HepG2 (cell line): ENCODE measurements at regions not wholly inside any gene's neighbourhood (a gene's known extent, or its start where the extent isn't known, plus 50 kb on each side); places are given as distances from the start of the nearest gene placed in this dataset.

Experiments used
- ATAC-seq: fragments of 200-7000 bp; cut with Tn5 transposase; 3 replicates; pipeline ENCODE4 v1.9.1; 2020; ENCODE audit warnings: mild to moderate bottlenecking, moderate library complexity
- BruUV-seq: library from RNA; stranded (reverse); fragments of 400-500 nt; replicated peaks from 2 replicates; lab custom pipeline; 2021; lab: Mats Ljungman, UMichigan
- CTCF ChIA-PET: fragments of 300-600 bp; formaldehyde crosslinking; extraction: SDS; loops from one replicate; lab custom pipeline; 2021; ENCODE audit warnings: low total read pairs, inconsistent platforms, low intra/inter-chr PET ratio; lab: Yijun Ruan, JAX
- POLR2A ChIA-PET: fragments of 350-600 bp; sonication (Branson Sonifier 250); formaldehyde crosslinking; loops from one replicate; lab custom pipeline; 2020; ENCODE audit warnings: antibody characterized with exemption, inconsistent platforms; lab: Yijun Ruan, JAX
- DNase-seq: peaks from one replicate; pipeline ENCODE4 v3.0.0-alpha.2; 2015; ENCODE audit warnings: low spot score
- FAIRE-seq: peaks from 3 replicates; lab custom pipeline; 2011; peaks lifted over from hg19 to GRCh38; lab: Jason Lieb, UNC
- H2AFZ ChIP-seq: one replicate; pipeline ENCODE4 v1.6.1; 2011; ENCODE audit warnings: low read length, inconsistent platforms
- H3K27ac ChIP-seq: fragments of 300-600 bp; 3 replicates; pipeline ENCODE4 v1.8.0; 2011; ENCODE audit warnings: mixed run types, mild to moderate bottlenecking, mixed read lengths, low read length, inconsistent platforms; ENCODE audit not compliant: insufficient read depth; ENCODE audit errors: extremely low read length
- H3K27me3 ChIP-seq, 2 experiments: fragments of 200-600 bp in 1 of 2; 2 replicates in 1 of 2; 3 replicates in 1 of 2; pipeline versions ENCODE4 v1.6.0 to v1.8.0; 2011; ENCODE audit warnings: low read length in 2 of 2, mild to moderate bottlenecking in 2 of 2, moderate library complexity in 2 of 2, inconsistent platforms in 1 of 2; ENCODE audit not compliant: insufficient read depth in 2 of 2, control insufficient read depth in 1 of 2
- H3K36me3 ChIP-seq, 2 experiments: fragments of 200-600 bp in 1 of 2; replicated peaks in 1 of 2; 2 replicates in 1 of 2; 3 replicates in 1 of 2; pipeline versions ENCODE4 v1.5.1 to v1.8.0; 2011; ENCODE audit warnings: low read length in 2 of 2, inconsistent platforms in 1 of 2; ENCODE audit not compliant: insufficient read depth in 2 of 2, control insufficient read depth in 1 of 2
- H3K4me1 ChIP-seq: 2 replicates; pipeline ENCODE4 v1.5.1; 2012; ENCODE audit warnings: low read length, inconsistent platforms; ENCODE audit not compliant: insufficient read depth
- H3K4me2 ChIP-seq: 2 replicates; pipeline ENCODE4 v1.6.0; 2011; ENCODE audit warnings: low read depth, low read length, inconsistent platforms
- H3K4me3 ChIP-seq, 3 experiments: fragments of 200-600 bp in 1 of 3; sonication (generic), shearing (Covaris generic) in 1 of 3; replicated peaks in 1 of 3; 2 replicates each; pipeline ENCODE4 v1.5.1; 2011 to 2016; ENCODE audit warnings: low read length in 3 of 3, inconsistent platforms in 2 of 3, low read depth in 2 of 3, mild to moderate bottlenecking in 2 of 3, control low read depth in 1 of 3, mixed read lengths in 1 of 3; ENCODE audit not compliant: insufficient read depth in 1 of 3
- H3K79me2 ChIP-seq: one replicate; pipeline ENCODE4 v1.6.1; 2011; ENCODE audit warnings: low read length, inconsistent platforms; ENCODE audit not compliant: insufficient read depth
- H3K9ac ChIP-seq: 2 replicates; pipeline ENCODE4 v1.6.0; 2011; ENCODE audit warnings: mild to moderate bottlenecking, low read depth, low read length, inconsistent platforms; ENCODE audit not compliant: insufficient read depth
- H3K9me3 ChIP-seq: 2 replicates; pipeline ENCODE4 v1.5.1; 2012; ENCODE audit warnings: mild to moderate bottlenecking, low read length
- H4K20me1 ChIP-seq: 2 replicates; pipeline ENCODE4 v1.6.0; 2011; ENCODE audit warnings: inconsistent platforms, mild to moderate bottlenecking, low read length, moderate library complexity; ENCODE audit not compliant: insufficient read depth
- BRCA1 ChIP-seq: sonication (generic); formaldehyde crosslinking; IDR thresholded peaks from 2 replicates; pipeline ENCODE4 v1.4.0; 2020; ENCODE audit warnings: missing genetic modification reagents
- CENPX ChIP-seq: sonication (generic); formaldehyde crosslinking; IDR thresholded peaks from 2 replicates; pipeline ENCODE4 v1.9.0; 2021; ENCODE audit warnings: mild to moderate bottlenecking, missing genetic modification reagents, moderate library complexity
- GATA4 ChIP-seq: sonication (generic); IDR thresholded peaks from 2 replicates; pipeline ENCODE4 v1.6.1; 2016; ENCODE audit warnings: antibody characterized with exemption, low read depth, borderline replicate concordance
- HOXA7 ChIP-seq: sonication (generic); formaldehyde crosslinking; IDR thresholded peaks from 2 replicates; pipeline ENCODE4 v1.8.1; 2022; ENCODE audit warnings: mild to moderate bottlenecking, missing genetic modification reagents, moderate library complexity
- MYNN ChIP-seq: sonication (generic); formaldehyde crosslinking; IDR thresholded peaks from 2 replicates; pipeline ENCODE4 v1.4.0; 2020; ENCODE audit warnings: mild to moderate bottlenecking, low read depth, missing genetic modification reagents
- NR2C2 ChIP-seq: sonication (generic); formaldehyde crosslinking; IDR thresholded peaks from 2 replicates; pipeline ENCODE4 v1.4.0; 2020; ENCODE audit warnings: missing genetic modification reagents, mild to moderate bottlenecking, moderate library complexity, borderline replicate concordance
- SALL1 ChIP-seq: sonication (generic); formaldehyde crosslinking; IDR thresholded peaks from 2 replicates; pipeline ENCODE4 v1.8.0; 2022; ENCODE audit warnings: mild to moderate bottlenecking, missing genetic modification reagents
- SKI ChIP-seq: fragments of 450-650 bp; IDR thresholded peaks from one replicate; pipeline ENCODE4 v1.6.1; 2018; ENCODE audit warnings: mild to moderate bottlenecking; ENCODE audit not compliant: partially characterized antibody
- SMC3 ChIP-seq: IDR thresholded peaks from 2 replicates; pipeline ENCODE4 v1.6.1; 2011; ENCODE audit warnings: low read length, improper control_type of control experiment
- STAG1 ChIP-seq: sonication (generic); formaldehyde crosslinking; IDR thresholded peaks from 2 replicates; pipeline ENCODE4 v1.4.0; 2020; ENCODE audit warnings: missing genetic modification reagents
- TBL1XR1 ChIP-seq: fragments of 150-350 bp; IDR thresholded peaks from 2 replicates; pipeline ENCODE4 v1.6.1; 2014; ENCODE audit warnings: borderline replicate concordance, low read length; ENCODE audit not compliant: partially characterized antibody
- TCF7 ChIP-seq: sonication (generic); IDR thresholded peaks from 2 replicates; pipeline ENCODE4 v1.6.1; 2016; ENCODE audit warnings: antibody characterized with exemption, low read depth
- TFDP2 ChIP-seq: sonication (generic); formaldehyde crosslinking; IDR thresholded peaks from 2 replicates; pipeline ENCODE4 v1.4.0; 2020; ENCODE audit warnings: missing genetic modification reagents
- TP53 ChIP-seq: sonication (generic); formaldehyde crosslinking; conservative IDR thresholded peaks from 2 replicates; pipeline ENCODE4 v1.4.0; 2020; ENCODE audit warnings: missing genetic modification reagents
- ZNF510 ChIP-seq: sonication (generic); formaldehyde crosslinking; IDR thresholded peaks from 2 replicates; pipeline ENCODE4 v1.4.0; 2020; ENCODE audit warnings: low read depth, mild to moderate bottlenecking, missing genetic modification reagents
- ZNF749 ChIP-seq: sonication (generic); formaldehyde crosslinking; IDR thresholded peaks from 2 replicates; pipeline ENCODE4 v1.8.0; 2022; ENCODE audit warnings: mild to moderate bottlenecking, missing genetic modification reagents, moderate library complexity, borderline replicate concordance
- ZNF761 ChIP-seq: sonication (generic); formaldehyde crosslinking; conservative IDR thresholded peaks from 2 replicates; pipeline ENCODE4 v1.4.0; 2020; ENCODE audit warnings: mild to moderate bottlenecking, missing genetic modification reagents
- ZNF772 ChIP-seq: sonication (generic); formaldehyde crosslinking; IDR thresholded peaks from 2 replicates; pipeline ENCODE4 v1.5.0; 2020; ENCODE audit warnings: mild to moderate bottlenecking, missing genetic modification reagents
- WGBS: methylation state at CpG from one replicate; pipeline ENCODE4 v1.1.6; 2017; ENCODE audit warnings: low lambda C conversion rate; 5-methylcytosine and 5-hydroxymethylcytosine counted together
- in situ Hi-C: cut with HindIII; loops from 2 replicates; pipeline ENCODE4 v1.10.0; 2017; ENCODE audit warnings: low pct_unique_long_range_greater_than_20kb; ENCODE audit not compliant: extremely low pct_ligation_motif_present
- intact Hi-C: fragments of 100-400 bp; cut with micrococcal nuclease; formaldehyde crosslinking; loops from one replicate; pipeline ENCODE4 v1.10.0; 2022; ENCODE audit not compliant: unreplicated experiment
- TF ChIP-seq, protein P1 (sequence below): sonication (generic); formaldehyde crosslinking; IDR thresholded peaks from 2 replicates; pipeline ENCODE4 v1.5.0; 2020; ENCODE audit warnings: mild to moderate bottlenecking, missing genetic modification reagents
- TF ChIP-seq, protein P2 (sequence below): sonication (generic); formaldehyde crosslinking; IDR thresholded peaks from 2 replicates; pipeline ENCODE4; 2020; ENCODE audit warnings: missing genetic modification reagents, mild to moderate bottlenecking, borderline replicate concordance

GRCh38 chr2:116510117-116510671 is 1304.3 kb upstream of the DDX18 start:
- no peaks in the 10 kb centered on the region for H4K20me1 ChIP-seq
- no peak overlapping the region for H3K9ac ChIP-seq
- H3K4me3 ChIP-seq = no peak overlapping the region
- no peaks in the 10 kb centered on the region for H3K4me1 ChIP-seq
- H3K36me3 ChIP-seq = no peaks in the 10 kb centered on the region
- DNase-seq (peak; percentile 14), FAIRE-seq (peak; percentile 30), ATAC-seq (peak; percentile 74)
- no peak overlapping the region for H3K4me2 ChIP-seq
- CTCF ChIA-PET = no interaction called here
- H3K27ac ChIP-seq = no peak overlapping the region
- BruUV-seq = no TSS peak
- H3K27me3 ChIP-seq = no peaks in the 10 kb centered on the region
- in situ Hi-C loops (no loop called here), intact Hi-C loops (loop anchor here (5.0 kb wide), 1 partner anchor 442 kb away; no protein-coding TSS in a partner anchor)
- 3% methylated on average over 3 of the region's 3 CpGs for WGBS
- H3K9me3 ChIP-seq = peaks cover 78% of the 10 kb centered on the region
- POLR2A ChIA-PET = no interaction called here
- H3K79me2 ChIP-seq = no peaks in the 10 kb centered on the region
- H2AFZ ChIP-seq = no peak overlapping the region
- TF ChIP-seq MYNN (CRISPR knock-in tag) = no peak
- no peak for TF ChIP-seq CENPX (CRISPR knock-in tag)
- TF ChIP-seq ZNF761 (CRISPR knock-in tag) = no peak
- no peak for TF ChIP-seq TBL1XR1
- TF ChIP-seq BRCA1 (CRISPR knock-in tag) = no peak
- no peak for TF ChIP-seq SALL1 (CRISPR knock-in tag)
- TF ChIP-seq SMC3 = peak; percentile 52
- no peak for TF ChIP-seq TCF7
- no peak for TF ChIP-seq ZNF510 (CRISPR knock-in tag)
- no peak for TF ChIP-seq TP53 (CRISPR knock-in tag)
- TF ChIP-seq ZNF772 (CRISPR knock-in tag) = no peak
- TF ChIP-seq ZNF749 = no peak
- TF ChIP-seq NR2C2 (CRISPR knock-in tag) = no peak
- no peak for TF ChIP-seq SKI
- TF ChIP-seq, protein P1, sequence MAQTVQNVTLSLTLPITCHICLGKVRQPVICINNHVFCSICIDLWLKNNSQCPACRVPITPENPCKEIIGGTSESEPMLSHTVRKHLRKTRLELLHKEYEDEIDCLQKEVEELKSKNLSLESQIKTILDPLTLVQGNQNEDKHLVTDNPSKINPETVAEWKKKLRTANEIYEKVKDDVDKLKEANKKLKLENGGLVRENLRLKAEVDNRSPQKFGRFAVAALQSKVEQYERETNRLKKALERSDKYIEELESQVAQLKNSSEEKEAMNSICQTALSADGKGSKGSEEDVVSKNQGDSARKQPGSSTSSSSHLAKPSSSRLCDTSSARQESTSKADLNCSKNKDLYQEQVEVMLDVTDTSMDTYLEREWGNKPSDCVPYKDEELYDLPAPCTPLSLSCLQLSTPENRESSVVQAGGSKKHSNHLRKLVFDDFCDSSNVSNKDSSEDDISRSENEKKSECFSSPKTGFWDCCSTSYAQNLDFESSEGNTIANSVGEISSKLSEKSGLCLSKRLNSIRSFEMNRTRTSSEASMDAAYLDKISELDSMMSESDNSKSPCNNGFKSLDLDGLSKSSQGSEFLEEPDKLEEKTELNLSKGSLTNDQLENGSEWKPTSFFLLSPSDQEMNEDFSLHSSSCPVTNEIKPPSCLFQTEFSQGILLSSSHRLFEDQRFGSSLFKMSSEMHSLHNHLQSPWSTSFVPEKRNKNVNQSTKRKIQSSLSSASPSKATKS = no peak
- TF ChIP-seq GATA4 = no peak
- no peak for TF ChIP-seq TFDP2 (CRISPR knock-in tag)
- TF ChIP-seq, protein P2, sequence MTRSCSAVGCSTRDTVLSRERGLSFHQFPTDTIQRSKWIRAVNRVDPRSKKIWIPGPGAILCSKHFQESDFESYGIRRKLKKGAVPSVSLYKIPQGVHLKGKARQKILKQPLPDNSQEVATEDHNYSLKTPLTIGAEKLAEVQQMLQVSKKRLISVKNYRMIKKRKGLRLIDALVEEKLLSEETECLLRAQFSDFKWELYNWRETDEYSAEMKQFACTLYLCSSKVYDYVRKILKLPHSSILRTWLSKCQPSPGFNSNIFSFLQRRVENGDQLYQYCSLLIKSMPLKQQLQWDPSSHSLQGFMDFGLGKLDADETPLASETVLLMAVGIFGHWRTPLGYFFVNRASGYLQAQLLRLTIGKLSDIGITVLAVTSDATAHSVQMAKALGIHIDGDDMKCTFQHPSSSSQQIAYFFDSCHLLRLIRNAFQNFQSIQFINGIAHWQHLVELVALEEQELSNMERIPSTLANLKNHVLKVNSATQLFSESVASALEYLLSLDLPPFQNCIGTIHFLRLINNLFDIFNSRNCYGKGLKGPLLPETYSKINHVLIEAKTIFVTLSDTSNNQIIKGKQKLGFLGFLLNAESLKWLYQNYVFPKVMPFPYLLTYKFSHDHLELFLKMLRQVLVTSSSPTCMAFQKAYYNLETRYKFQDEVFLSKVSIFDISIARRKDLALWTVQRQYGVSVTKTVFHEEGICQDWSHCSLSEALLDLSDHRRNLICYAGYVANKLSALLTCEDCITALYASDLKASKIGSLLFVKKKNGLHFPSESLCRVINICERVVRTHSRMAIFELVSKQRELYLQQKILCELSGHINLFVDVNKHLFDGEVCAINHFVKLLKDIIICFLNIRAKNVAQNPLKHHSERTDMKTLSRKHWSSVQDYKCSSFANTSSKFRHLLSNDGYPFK (CRISPR knock-in tag) = no peak
- TF ChIP-seq STAG1 (CRISPR knock-in tag) = peak; percentile 22; the same call in 1 of the 2 replicates
- TF ChIP-seq HOXA7 = no peak
